ENCODE measurements at regions not wholly inside any gene's neighbourhood (a gene's known extent, or its start where the extent isn't known, plus 50 kb on each side); places are given as distances from the start of the nearest gene placed in this dataset.

- H3K9me3 Mint-ChIP-seq: no peaks in the 10 kb centered on the region
- peaks cover 10% of the 10 kb centered on the region for H3K4me1 Mint-ChIP-seq (ENCODE audit: unreplicated experiment)
- TF ChIP-seq CTCF (conservative IDR thresholded peaks at IDR 0.05): no peak
- no peaks in the 10 kb centered on the region for H3K36me3 Mint-ChIP-seq
- no peak overlapping the region for H3K4me3 Mint-ChIP-seq
- DNase-seq (ENCODE audit: extremely low spot score, unreplicated experiment): no peak
- no peaks in the 10 kb centered on the region for H3K27me3 Mint-ChIP-seq
- no peak overlapping the region for H3K27ac Mint-ChIP-seq
Observed at GRCh38 chr7:46716926-46717325, 795.9 kb upstream of the IGFBP3 start.

- peaks cover 10% of the 10 kb centered on the region for H3K4me1 Mint-ChIP-seq (ENCODE audit: unreplicated experiment)
- no peak overlapping the region for H3K27ac Mint-ChIP-seq
- no peaks in the 10 kb centered on the region for H3K27me3 Mint-ChIP-seq
- no peak for DNase-seq (ENCODE audit: extremely low spot score, unreplicated experiment)
- H3K4me3 Mint-ChIP-seq: no peak overlapping the region
- H3K9me3 Mint-ChIP-seq: no peaks in the 10 kb centered on the region
- H3K36me3 Mint-ChIP-seq: no peaks in the 10 kb centered on the region
- TF ChIP-seq CTCF (conservative IDR thresholded peaks at IDR 0.05): no peak
Observed at GRCh38 chr7:46715579-46715978, 794.5 kb upstream of the IGFBP3 start.

GRCh38 chr7:46714904-46715303 is 793.8 kb upstream of the IGFBP3 start:
- Mint-ChIP-seq H3K4me1 (ENCODE audit: unreplicated experiment) (peaks cover 10% of the 10 kb centered on the region), H3K27ac (no peak overlapping the region), H3K27me3 (no peaks in the 10 kb centered on the region), H3K36me3 (no peaks in the 10 kb centered on the region), H3K9me3 (no peaks in the 10 kb centered on the region), H3K4me3 (no peak overlapping the region)
- no peak for TF ChIP-seq CTCF (conservative IDR thresholded peaks at IDR 0.05)
- DNase-seq (ENCODE audit: extremely low spot score, unreplicated experiment): no peak

GRCh38 chr7:46713868-46714596 is 793.0 kb upstream of the IGFBP3 start:
- Mint-ChIP-seq H3K4me1 (ENCODE audit: unreplicated experiment) (peaks cover 10% of the 10 kb centered on the region), H3K27me3 (no peaks in the 10 kb centered on the region), H3K36me3 (no peaks in the 10 kb centered on the region), H3K9me3 (no peaks in the 10 kb centered on the region), H3K27ac (no peak overlapping the region), H3K4me3 (no peak overlapping the region)
- no peak for TF ChIP-seq CTCF (conservative IDR thresholded peaks at IDR 0.05)
- DNase-seq (ENCODE audit: extremely low spot score, unreplicated experiment): no peak

- H3K36me3 Mint-ChIP-seq: no peaks in the 10 kb centered on the region
- H3K9me3 Mint-ChIP-seq: no peaks in the 10 kb centered on the region
- H3K27me3 Mint-ChIP-seq: no peaks in the 10 kb centered on the region
- no peak for DNase-seq (ENCODE audit: extremely low spot score, unreplicated experiment)
- peaks cover 10% of the 10 kb centered on the region for H3K4me1 Mint-ChIP-seq (ENCODE audit: unreplicated experiment)
- no peak overlapping the region for H3K4me3 Mint-ChIP-seq
- TF ChIP-seq CTCF (conservative IDR thresholded peaks at IDR 0.05): no peak
- H3K27ac Mint-ChIP-seq: no peak overlapping the region
Observed at GRCh38 chr7:46710927-46711326, 789.9 kb upstream of the IGFBP3 start.
